NCI-H1436 (cell line): ENCODE measurements at regions not wholly inside any gene's neighbourhood (a gene's known extent, or its start where the extent isn't known, plus 50 kb on each side); places are given as distances from the start of the nearest gene placed in this dataset.
"Not testable (repeated sequence)": the region's sequence is repeated elsewhere in the genome, so short reads cannot be mapped to it uniquely, and the experiment has no call there.

Experiments used
- DNase-seq: peaks from one replicate; lab custom pipeline; 2025; lab: John Stamatoyannopoulos, UW

- DNase-seq: no peak
Measured at GRCh38 chr1:59178339-59179187, 118.3 kb upstream of the FGGY start.

- DNase-seq: no peak
Measured at GRCh38 chr1:59179673-59180072, 117.2 kb upstream of the FGGY start.

- DNase-seq: no peak
Measured at GRCh38 chr1:59180735-59181134, 116.2 kb upstream of the FGGY start.

- no peak for DNase-seq
Measured at GRCh38 chr1:59183749-59184317, 113.1 kb upstream of the FGGY start.

- DNase-seq: no peak
Measured at GRCh38 chr1:59184365-59184905, 112.5 kb upstream of the FGGY start.

- no peak for DNase-seq
Measured at GRCh38 chr1:59185163-59185860, 111.6 kb upstream of the FGGY start.

GRCh38 chr1:59186656-59187055, 110.2 kb upstream of the FGGY start:
- DNase-seq: no peak

- no peak for DNase-seq
Measured at GRCh38 chr1:59188413-59189213, 108.3 kb upstream of the FGGY start.

- DNase-seq: no peak
Measured at GRCh38 chr1:59193443-59194093, 103.3 kb upstream of the FGGY start.

- DNase-seq: no peak
Measured at GRCh38 chr1:59194621-59195020, 102.3 kb upstream of the FGGY start.

- DNase-seq: no peak
Measured at GRCh38 chr1:59195151-59195550, 101.7 kb upstream of the FGGY start.

GRCh38 chr1:59198564-59198963, 98.3 kb upstream of the FGGY start:
- no peak for DNase-seq

GRCh38 chr1:59199147-59199546, 97.7 kb upstream of the FGGY start:
- no peak for DNase-seq

- DNase-seq: no peak
Measured at GRCh38 chr1:59199719-59200376, 97.0 kb upstream of the FGGY start.

- DNase-seq: no peak
Measured at GRCh38 chr1:59201341-59201740, 95.6 kb upstream of the FGGY start.

- DNase-seq: no peak
Measured at GRCh38 chr1:59202455-59202854, 94.4 kb upstream of the FGGY start.

- DNase-seq: no peak
Measured at GRCh38 chr1:59204001-59204400, 92.9 kb upstream of the FGGY start.

GRCh38 chr1:59206616-59207015, 90.3 kb upstream of the FGGY start:
- not testable (repeated sequence) for DNase-seq

GRCh38 chr1:59210430-59210829, 86.5 kb upstream of the FGGY start:
- DNase-seq: not testable (repeated sequence)

- DNase-seq: no peak
Measured at GRCh38 chr1:59212706-59213105, 84.2 kb upstream of the FGGY start.
